GM18505 (cell line): ENCODE measurements at regions not wholly inside any gene's neighbourhood (a gene's known extent, or its start where the extent isn't known, plus 50 kb on each side); places are given as distances from the start of the nearest gene placed in this dataset.

Source experiments
- ATAC-seq: cut with Tn5 transposase; IDR thresholded peaks from one replicate; pipeline ENCODE4 v1.9.1; 2021; ENCODE audit not compliant: unreplicated experiment
- POLR2A ChIP-seq: IDR thresholded peaks from 4 replicates; pipeline ENCODE4 v1.6.1; 2011; ENCODE audit warnings: borderline replicate concordance; ENCODE audit not compliant: insufficient read depth, insufficient read length; ENCODE audit errors: extremely low read depth

DNA sequence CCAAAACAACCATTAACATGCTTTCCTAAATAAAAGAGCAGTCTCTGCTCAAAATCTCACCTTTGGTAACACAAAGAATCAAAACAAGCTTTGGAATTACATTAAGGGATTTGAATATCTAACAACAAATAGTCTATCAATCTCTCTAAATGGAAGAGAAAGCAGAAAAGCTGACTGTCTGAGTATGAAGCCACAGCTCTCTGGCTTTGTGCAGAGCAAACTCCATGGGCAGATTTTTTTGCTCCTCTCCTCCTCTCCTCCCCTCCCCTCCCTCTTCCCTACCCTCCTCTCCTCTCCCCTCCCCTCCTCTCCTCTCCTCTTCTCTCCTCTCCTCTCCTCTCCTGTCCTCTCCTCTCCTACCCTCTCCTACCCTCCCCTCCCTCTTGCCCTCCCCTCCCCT lies 329.5 kb upstream of the ETAA1 start:
- no peak for TF ChIP-seq POLR2A

DNA sequence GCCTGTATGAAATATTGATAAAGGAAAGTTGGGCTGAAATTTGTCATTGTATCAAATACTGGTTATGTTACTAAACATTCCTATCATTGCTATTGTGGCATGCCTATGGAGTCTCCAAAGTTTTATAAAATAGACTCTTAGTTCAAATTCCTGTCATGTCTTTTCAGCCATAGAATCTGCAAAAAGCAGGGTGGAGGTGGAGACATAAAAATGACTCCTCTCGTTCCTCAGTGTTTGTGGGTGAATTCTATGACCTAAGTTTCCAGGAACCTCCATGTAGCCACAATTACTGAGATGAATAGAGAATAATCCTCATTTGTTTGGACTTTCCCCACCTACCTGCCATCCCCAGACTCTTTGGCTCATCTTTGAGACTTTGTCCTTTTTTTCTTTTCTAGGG lies 326.3 kb upstream of the ETAA1 start:
- ATAC-seq: no peak
- TF ChIP-seq POLR2A: no peak

More for the DNA sequence above, 329.5 kb upstream of the ETAA1 start:
- ATAC-seq: no peak

DNA sequence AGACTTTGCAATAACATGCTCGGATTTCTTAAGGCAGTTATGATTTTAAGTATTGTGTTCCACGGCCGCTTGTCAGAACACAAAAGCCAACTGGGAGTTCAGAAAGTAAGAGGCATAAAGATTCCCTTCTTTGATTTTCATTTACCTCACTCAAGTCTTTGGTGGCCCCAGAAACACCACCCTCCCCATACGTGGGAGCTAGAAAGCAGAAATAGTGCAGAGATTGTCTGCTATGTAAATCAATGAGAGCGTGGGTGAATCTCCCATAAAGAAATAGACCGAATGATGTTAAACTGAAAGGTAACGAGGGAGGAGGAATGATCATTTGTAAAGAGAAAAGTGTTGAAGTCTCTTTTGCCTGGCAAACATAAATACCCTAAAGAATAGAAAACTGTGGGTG lies 322.1 kb upstream of the ETAA1 start:
- no peak for TF ChIP-seq POLR2A
- ATAC-seq: no peak

DNA sequence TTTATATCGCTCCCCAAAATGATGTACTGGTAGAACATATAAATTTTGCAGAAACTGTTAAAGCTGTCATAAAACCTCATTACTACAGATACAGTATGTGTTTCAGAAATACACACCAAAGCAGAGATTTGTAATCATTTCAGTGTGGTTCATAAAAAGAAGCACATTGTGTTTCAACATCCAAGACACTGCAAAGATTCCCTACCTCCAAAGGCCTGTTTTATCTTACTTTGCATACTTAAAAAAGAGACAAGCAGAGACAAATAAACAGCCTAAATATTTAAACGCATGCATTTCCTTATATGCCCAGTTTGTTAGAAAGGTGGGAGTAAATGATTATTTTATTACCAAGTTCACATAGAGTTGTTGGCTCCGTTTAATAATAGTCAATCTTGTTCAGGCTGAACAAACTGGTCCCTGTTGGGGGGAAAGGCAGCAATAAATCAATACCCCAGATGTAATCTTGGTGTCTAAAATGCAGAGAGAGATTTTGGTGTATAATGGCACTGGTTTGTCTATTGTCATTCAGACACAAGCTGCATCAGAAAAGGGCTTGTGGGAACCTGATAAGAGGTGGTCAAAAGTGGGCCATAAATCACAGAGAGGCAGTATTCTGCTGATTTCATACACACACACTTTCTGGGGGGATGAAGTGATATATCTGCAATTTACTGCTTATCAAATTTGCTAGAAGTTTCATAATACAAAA lies 321.4 kb upstream of the ETAA1 start:
- TF ChIP-seq POLR2A: no peak
- ATAC-seq: no peak

DNA sequence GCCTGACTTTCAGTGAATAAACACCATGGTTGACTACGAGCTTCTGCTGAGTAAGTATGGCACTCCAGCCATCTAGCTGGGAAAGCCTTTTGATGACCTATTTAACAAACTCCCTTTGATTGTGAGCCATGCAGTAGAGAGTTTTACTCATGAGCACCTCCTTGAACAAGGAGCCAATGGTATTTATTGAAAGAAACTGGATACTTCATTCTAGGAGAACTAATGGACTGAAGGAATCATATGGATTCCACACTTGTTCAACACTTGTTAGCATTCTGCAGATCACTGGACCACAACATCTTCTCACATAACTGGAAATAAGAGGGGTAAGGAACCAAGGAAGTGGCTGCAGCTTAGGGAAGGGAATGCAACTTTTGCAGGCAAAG lies 320.9 kb upstream of the ETAA1 start:
- TF ChIP-seq POLR2A: no peak
- no peak for ATAC-seq

DNA sequence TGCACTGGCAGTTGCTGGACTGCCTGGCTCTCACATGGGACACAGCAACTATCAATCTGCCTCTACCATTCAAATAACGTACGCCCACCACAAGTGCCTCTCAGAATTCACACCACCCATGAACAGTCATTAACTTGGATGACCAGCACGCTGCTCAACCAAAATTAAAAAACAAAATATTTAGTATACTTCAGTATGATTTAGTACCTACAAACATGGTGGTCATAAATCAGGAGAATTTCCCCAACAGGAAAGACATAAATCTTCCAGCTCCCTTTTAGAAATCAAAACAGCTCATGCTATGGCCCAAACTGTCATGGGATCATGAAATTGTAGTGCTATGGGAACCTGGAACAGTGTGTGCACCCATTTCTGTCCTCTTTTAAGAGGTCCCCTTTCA lies 317.4 kb upstream of the ETAA1 start:
- TF ChIP-seq POLR2A: no peak
- ATAC-seq: no peak

DNA sequence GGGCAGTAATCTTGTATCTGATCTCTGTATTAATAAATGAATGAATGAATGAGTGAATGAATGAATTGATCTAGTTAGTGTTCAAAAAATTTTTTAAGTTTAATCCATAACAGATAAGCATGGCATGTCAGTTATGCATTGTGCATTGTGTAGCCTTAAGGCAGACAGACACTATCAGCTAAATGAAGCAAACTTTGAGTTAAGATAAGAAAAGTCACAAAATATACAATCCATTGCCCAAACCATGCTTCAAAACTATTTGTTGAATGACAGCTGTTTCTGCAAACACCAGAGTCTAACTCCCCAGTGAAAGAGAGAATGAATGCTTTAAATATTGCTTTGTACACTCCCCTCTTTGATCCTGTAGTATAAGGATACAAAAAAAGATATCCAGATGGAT lies 314.3 kb upstream of the ETAA1 start:
- TF ChIP-seq POLR2A: no peak
- no peak for ATAC-seq

GRCh38 chr2:67083951-67084350 lies 313.2 kb upstream of the ETAA1 start:
- ATAC-seq: no peak
- TF ChIP-seq POLR2A: no peak

DNA sequence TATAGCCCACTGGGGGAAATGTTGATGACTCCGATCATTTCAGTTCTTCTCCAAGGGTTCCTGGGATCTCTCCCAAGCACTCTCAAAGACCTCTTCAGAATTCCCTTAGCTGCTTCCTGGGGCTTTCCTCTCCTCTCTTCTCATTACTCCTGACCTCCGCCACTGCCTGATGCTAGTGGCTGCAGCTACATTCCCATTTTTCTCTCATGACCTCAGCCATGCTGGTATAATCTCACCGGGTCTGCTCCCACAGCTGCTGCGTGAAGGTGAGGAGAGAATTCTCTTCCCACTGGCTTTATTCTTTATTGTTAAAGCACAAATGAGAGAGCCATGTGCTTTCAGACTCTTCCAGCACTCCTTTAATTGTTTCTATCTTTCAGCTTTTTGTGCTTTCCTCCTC lies 312.0 kb upstream of the ETAA1 start:
- no peak for ATAC-seq
- TF ChIP-seq POLR2A: no peak

DNA sequence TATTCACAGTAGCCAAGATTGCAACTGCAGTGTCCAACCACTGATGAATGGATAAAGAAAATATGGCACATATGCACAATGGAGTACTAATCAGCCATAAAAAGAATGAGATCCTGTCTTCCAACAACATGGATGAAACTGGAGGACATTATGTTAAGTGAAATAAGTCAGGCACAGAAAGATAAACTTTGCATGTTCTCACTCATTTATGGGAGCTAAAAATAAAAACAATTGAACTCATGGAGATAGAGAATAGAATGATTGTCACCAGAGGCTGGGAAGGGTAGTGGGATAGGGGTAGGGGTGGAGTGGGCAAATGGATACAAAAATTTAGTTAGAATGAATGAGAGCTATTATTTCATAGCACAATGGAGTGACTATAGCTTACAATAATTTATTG lies 305.5 kb upstream of the ETAA1 start:
- no peak for TF ChIP-seq POLR2A
- no peak for ATAC-seq

- no peak for ATAC-seq
These were observed 302.0 kb upstream of the ETAA1 start for GRCh38 chr2:67095121-67095520.

DNA sequence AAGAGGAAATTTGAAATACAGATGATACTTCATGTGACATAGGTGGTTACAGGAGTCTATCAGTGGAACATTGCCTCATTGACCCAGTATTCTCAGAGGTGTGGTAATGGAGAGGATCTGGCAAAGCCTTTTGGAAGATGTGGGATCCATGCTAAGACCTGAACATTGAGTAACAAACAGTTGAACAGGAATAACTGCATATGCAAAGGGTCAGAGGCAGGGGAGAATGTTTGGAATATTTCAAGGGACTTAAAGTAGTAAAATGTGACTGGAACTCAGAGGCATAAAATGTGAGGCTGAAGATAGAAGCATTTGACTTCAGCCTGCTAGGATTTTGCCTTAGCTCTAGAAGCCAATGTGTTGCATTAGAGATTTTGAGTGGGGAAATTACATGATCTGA lies 300.2 kb upstream of the ETAA1 start:
- no peak for ATAC-seq
- TF ChIP-seq POLR2A: no peak

More at GRCh38 chr2:67095121-67095520, 302.0 kb upstream of the ETAA1 start:
- no peak for TF ChIP-seq POLR2A

- no peak for ATAC-seq
- no peak for TF ChIP-seq POLR2A
These were observed 294.0 kb upstream of the ETAA1 start for GRCh38 chr2:67103157-67103556.

- ATAC-seq: no peak
- no peak for TF ChIP-seq POLR2A
These were observed 288.9 kb upstream of the ETAA1 start for GRCh38 chr2:67108231-67108630.

DNA sequence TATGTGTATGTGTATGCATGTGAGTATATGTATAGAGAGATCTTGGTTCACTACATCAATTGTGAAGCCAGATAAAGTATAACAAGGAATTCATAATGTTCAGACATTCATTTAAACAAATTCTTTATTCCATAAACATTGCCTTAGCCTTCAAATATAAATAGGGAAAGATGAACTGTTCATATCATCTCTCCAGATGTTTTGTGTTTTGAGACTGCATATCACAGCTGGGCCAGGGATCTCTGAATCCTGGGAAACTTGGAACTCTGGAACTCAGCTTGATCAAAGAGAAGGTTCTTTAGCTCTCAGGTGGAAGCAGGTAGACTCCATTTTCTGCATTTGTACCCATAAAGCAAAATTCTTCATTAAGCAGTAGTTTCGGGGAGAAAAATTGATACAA lies 272.6 kb upstream of the ETAA1 start:
- no peak for TF ChIP-seq POLR2A
- no peak for ATAC-seq
